Natural killer cell (primary cell): ENCODE measurements at regions not wholly inside any gene's neighbourhood (a gene's known extent, or its start where the extent isn't known, plus 50 kb on each side); places are given as distances from the start of the nearest gene placed in this dataset.

Source experiments
- ATAC-seq, 3 donors: fragments of 150-1000 bp in 2 of 3; fragments of 200-7000 bp in 1 of 3; cut with Tn5 transposase; 1 replicate in 1 of 3; 2 replicates in 2 of 3; pipeline ENCODE4 v1.10.0; 2021; ENCODE audit warnings: mild to moderate bottlenecking in 2 of 3, moderate library complexity in 2 of 3
- DNase-seq, 2 donors: peaks; one replicate each; pipeline versions ENCODE4 v3.0.0 to v3.0.0-alpha.2; 2013 to 2021; ENCODE audit warnings: mixed read lengths in 1 of 2
- H3K27ac ChIP-seq: one replicate; pipeline ENCODE4 v1.5.1; 2013; ENCODE audit warnings: mild to moderate bottlenecking, low read length
- H3K27me3 ChIP-seq: one replicate; pipeline ENCODE4 v1.6.1; 2013; ENCODE audit warnings: low read length; ENCODE audit not compliant: control insufficient read depth, insufficient read depth
- H3K36me3 ChIP-seq: one replicate; pipeline ENCODE4 v1.6.1; 2013; ENCODE audit warnings: low read length; ENCODE audit not compliant: control insufficient read depth, insufficient read depth
- H3K4me1 ChIP-seq: one replicate; pipeline ENCODE4 v1.6.1; 2013; ENCODE audit warnings: low read length; ENCODE audit not compliant: control insufficient read depth, insufficient read depth
- H3K4me3 ChIP-seq: one replicate; pipeline ENCODE4 v1.5.1; 2013; ENCODE audit warnings: low read length
- H3K9me3 ChIP-seq: one replicate; pipeline ENCODE4 v1.6.1; 2013; ENCODE audit warnings: low read length; ENCODE audit not compliant: control insufficient read depth, insufficient read depth
- H3K27ac Mint-ChIP-seq, 2 donors: one replicate each; pipeline ENCODE4 v1.8.0; 2022; ENCODE audit warnings: mild to moderate bottlenecking in 2 of 2, mixed read lengths in 2 of 2, moderate library complexity in 1 of 2
- H3K27me3 Mint-ChIP-seq, 2 donors: one replicate each; pipeline ENCODE4 v1.8.0; 2022; ENCODE audit warnings: low read depth in 2 of 2, mixed read lengths in 2 of 2
- H3K36me3 Mint-ChIP-seq: one replicate; pipeline ENCODE4 v1.8.0; 2022; ENCODE audit warnings: mixed read lengths
- H3K4me1 Mint-ChIP-seq, 2 donors: one replicate each; pipeline ENCODE4 v1.8.0; 2022; ENCODE audit warnings: mixed read lengths in 2 of 2
- H3K4me3 Mint-ChIP-seq: one replicate; pipeline ENCODE4 v1.8.0; 2022; ENCODE audit warnings: mild to moderate bottlenecking, moderate library complexity, mixed read lengths
- H3K9me3 Mint-ChIP-seq, 2 donors: one replicate each; pipeline ENCODE4 v1.8.0; 2022; ENCODE audit warnings: mixed read lengths in 2 of 2
- WGBS: methylation state at CpG from one replicate; pipeline ENCODE4 v1.1.7; 2013; ENCODE audit warnings: missing lambda C conversion rate; ENCODE audit not compliant: insufficient coverage; 5-methylcytosine and 5-hydroxymethylcytosine counted together
- intact Hi-C: fragments of 100-400 bp; cut with micrococcal nuclease; formaldehyde crosslinking; loops from one replicate; pipeline ENCODE4 v1.14.2; 2022
- TF ChIP-seq, protein P1 (sequence below): fragments of 200-600 bp; IDR thresholded peaks from one replicate; pipeline ENCODE4 v1.8.0; 2022; ENCODE audit warnings: antibody characterized with exemption

- WGBS = 88% methylated on average over 4 of the region's 4 CpGs
- Mint-ChIP-seq H3K36me3 (no peaks in the 10 kb centered on the region), H3K4me3 (no peak overlapping the region), H3K27ac (no peak overlapping the region), H3K9me3 (no peaks in the 10 kb centered on the region), H3K4me1 (no peaks in the 10 kb centered on the region), H3K27me3 (no peaks in the 10 kb centered on the region)
- Histone ChIP-seq H3K27ac (no peak overlapping the region), H3K36me3 (no peaks in the 10 kb centered on the region), H3K9me3 (no peaks in the 10 kb centered on the region), H3K4me1 (no peaks in the 10 kb centered on the region), H3K4me3 (no peak overlapping the region), H3K27me3 (no peaks in the 10 kb centered on the region)
- intact Hi-C loops = no loop called here
- DNase-seq = no peak
- TF ChIP-seq, protein P1, sequence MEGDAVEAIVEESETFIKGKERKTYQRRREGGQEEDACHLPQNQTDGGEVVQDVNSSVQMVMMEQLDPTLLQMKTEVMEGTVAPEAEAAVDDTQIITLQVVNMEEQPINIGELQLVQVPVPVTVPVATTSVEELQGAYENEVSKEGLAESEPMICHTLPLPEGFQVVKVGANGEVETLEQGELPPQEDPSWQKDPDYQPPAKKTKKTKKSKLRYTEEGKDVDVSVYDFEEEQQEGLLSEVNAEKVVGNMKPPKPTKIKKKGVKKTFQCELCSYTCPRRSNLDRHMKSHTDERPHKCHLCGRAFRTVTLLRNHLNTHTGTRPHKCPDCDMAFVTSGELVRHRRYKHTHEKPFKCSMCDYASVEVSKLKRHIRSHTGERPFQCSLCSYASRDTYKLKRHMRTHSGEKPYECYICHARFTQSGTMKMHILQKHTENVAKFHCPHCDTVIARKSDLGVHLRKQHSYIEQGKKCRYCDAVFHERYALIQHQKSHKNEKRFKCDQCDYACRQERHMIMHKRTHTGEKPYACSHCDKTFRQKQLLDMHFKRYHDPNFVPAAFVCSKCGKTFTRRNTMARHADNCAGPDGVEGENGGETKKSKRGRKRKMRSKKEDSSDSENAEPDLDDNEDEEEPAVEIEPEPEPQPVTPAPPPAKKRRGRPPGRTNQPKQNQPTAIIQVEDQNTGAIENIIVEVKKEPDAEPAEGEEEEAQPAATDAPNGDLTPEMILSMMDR = no peak
- ATAC-seq = no peak
These were observed 537.5 kb downstream of the LTN1 start for GRCh38 chr21:28455253-28455600.

DNA sequence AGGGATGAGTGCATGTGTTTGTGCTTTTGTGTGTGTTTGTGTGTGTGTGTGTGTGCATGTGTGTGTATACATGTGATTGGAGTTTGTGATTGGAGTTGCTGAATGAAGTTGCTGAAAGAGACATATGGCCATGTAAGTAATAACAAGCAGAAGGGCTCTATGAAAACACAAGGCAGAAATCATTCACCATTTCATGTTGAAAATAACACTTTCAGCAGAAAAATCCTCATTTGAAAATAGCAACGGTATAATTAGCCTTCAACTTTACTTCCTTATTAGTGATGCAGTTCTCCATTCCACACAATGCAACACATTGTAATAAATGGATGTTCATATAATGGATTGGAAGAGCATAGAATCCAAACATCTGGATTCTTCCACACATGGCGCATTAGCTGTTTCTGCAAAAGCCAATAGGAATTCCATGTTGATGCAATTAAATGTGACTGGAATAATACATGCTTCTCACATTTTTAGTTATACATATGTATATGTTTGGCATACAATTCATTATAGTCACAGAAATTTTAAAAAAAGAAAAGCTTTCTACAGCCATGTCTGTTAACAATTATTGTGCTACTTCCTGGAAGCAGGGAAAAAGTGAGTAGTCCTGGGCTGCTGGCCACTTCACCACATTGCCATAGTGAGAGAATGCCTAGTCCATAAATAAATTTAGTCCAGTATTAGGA, 538.0 kb downstream of the LTN1 start:
- Histone ChIP-seq H3K4me3 (no peak overlapping the region), H3K27ac (no peak overlapping the region), H3K36me3 (no peaks in the 10 kb centered on the region), H3K27me3 (no peaks in the 10 kb centered on the region), H3K4me1 (no peaks in the 10 kb centered on the region), H3K9me3 (no peaks in the 10 kb centered on the region)
- DNase-seq (no peak), ATAC-seq (no peak)
- no peaks in the 10 kb centered on the region for H3K9me3 Mint-ChIP-seq
- H3K4me1 Mint-ChIP-seq = no peaks in the 10 kb centered on the region
- 100% methylated on average over 1 of the region's 2 CpGs for WGBS
- no peak overlapping the region for H3K4me3 Mint-ChIP-seq
- TF ChIP-seq, protein P1 = no peak
- H3K36me3 Mint-ChIP-seq = no peaks in the 10 kb centered on the region
- no peaks in the 10 kb centered on the region for H3K27me3 Mint-ChIP-seq
- no peak overlapping the region for H3K27ac Mint-ChIP-seq
- intact Hi-C loops = no loop called here

DNA sequence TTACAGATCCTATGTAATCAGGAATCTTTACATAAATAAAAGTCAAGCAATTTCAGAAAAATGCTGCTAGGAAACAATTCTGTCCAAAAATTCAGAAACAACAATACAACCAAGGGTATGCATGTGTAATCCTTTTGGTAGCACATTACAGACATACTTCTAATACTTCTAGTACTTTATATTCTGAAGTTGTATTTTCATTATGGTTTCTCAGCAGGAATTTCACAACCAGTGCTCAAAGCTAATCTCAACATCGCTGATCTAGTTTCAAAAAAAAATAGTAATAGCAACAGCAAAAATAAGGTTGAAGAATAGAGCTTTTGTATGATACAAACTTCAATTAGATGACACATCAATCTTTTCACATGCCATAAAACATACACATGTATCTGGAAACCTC, 545.2 kb downstream of the LTN1 start:
- no peaks in the 10 kb centered on the region for H3K27me3 ChIP-seq
- no peaks in the 10 kb centered on the region for H3K4me1 ChIP-seq
- Mint-ChIP-seq H3K36me3 (peaks cover 15% of the 10 kb centered on the region), H3K9me3 (peaks cover 2 to 3% of the 10 kb centered on the region in 2 donors), H3K4me1 (no peaks in the 10 kb centered on the region), H3K27ac (no peak overlapping the region), H3K27me3 (no peaks in the 10 kb centered on the region), H3K4me3 (no peak overlapping the region)
- no CpG with 5 or more reads among the region's 1 CpG for whole genome bisulfite sequencing
- TF ChIP-seq, protein P1 = no peak
- H3K36me3 ChIP-seq = no peaks in the 10 kb centered on the region
- DNase-seq (no peak), ATAC-seq (no peak)
- intact Hi-C loops = no loop called here
- H3K4me3 ChIP-seq = no peak overlapping the region
- no peak overlapping the region for H3K27ac ChIP-seq
- H3K9me3 ChIP-seq = no peaks in the 10 kb centered on the region
